ENCODE measurements at regions not wholly inside any gene's neighbourhood (a gene's known extent, or its start where the extent isn't known, plus 50 kb on each side); places are given as distances from the start of the nearest gene placed in this dataset.
"Not testable (repeated sequence)": the region's sequence is repeated elsewhere in the genome, so short reads cannot be mapped to it uniquely, and the experiment has no call there.

GRCh38 chr4:18664171-18664570, 642.6 kb upstream of the LCORL start:
- no peak for DNase-seq (ENCODE audit: low read depth)

GRCh38 chr4:18645351-18645750, 623.8 kb upstream of the LCORL start:
- DNase-seq (ENCODE audit: low read depth) = no peak

GRCh38 chr4:18641334-18641733, 619.8 kb upstream of the LCORL start:
- DNase-seq (ENCODE audit: low read depth) = no peak

- DNase-seq (ENCODE audit: low read depth) = no peak
Observed at GRCh38 chr4:18638031-18638430, 616.5 kb upstream of the LCORL start.

- no peak for DNase-seq (ENCODE audit: low read depth)
Observed at GRCh38 chr4:18636001-18636585, 614.5 kb upstream of the LCORL start.

- DNase-seq (ENCODE audit: low read depth) = no peak
Observed at GRCh38 chr4:18635531-18635930, 614.0 kb upstream of the LCORL start.

- no peak for DNase-seq (ENCODE audit: low read depth)
Observed at GRCh38 chr4:18631586-18631985, 610.0 kb upstream of the LCORL start.

GRCh38 chr4:18630218-18631110, 608.9 kb upstream of the LCORL start:
- DNase-seq (ENCODE audit: low read depth) = no peak

- no peak for DNase-seq (ENCODE audit: low read depth)
Observed at GRCh38 chr4:18627447-18628005, 606.0 kb upstream of the LCORL start.

- no peak for DNase-seq (ENCODE audit: low read depth)
Observed at GRCh38 chr4:18626996-18627395, 605.4 kb upstream of the LCORL start.

GRCh38 chr4:18626366-18626765, 604.8 kb upstream of the LCORL start:
- no peak for DNase-seq (ENCODE audit: low read depth)

GRCh38 chr4:18621186-18621585, 599.6 kb upstream of the LCORL start:
- DNase-seq (ENCODE audit: low read depth) = no peak

- no peak for DNase-seq (ENCODE audit: low read depth)
Observed at GRCh38 chr4:18616720-18617119, 595.2 kb upstream of the LCORL start.

- DNase-seq (ENCODE audit: low read depth) = no peak
Observed at GRCh38 chr4:18611026-18611425, 589.5 kb upstream of the LCORL start.

- no peak for DNase-seq (ENCODE audit: low read depth)
Observed at GRCh38 chr4:18608908-18609533, 587.5 kb upstream of the LCORL start.

GRCh38 chr4:18602610-18603009, 581.1 kb upstream of the LCORL start:
- not testable (repeated sequence) for DNase-seq (ENCODE audit: low read depth)

- DNase-seq (ENCODE audit: low read depth) = peak; percentile 14
Observed at GRCh38 chr4:18593297-18594002, 571.9 kb upstream of the LCORL start.

GRCh38 chr4:18582841-18583240, 561.3 kb upstream of the LCORL start:
- no peak for DNase-seq (ENCODE audit: low read depth)

GRCh38 chr4:18578307-18578706, 556.8 kb upstream of the LCORL start:
- no peak for DNase-seq (ENCODE audit: low read depth)

- no peak for DNase-seq (ENCODE audit: low read depth)
Observed at GRCh38 chr4:18572481-18572880, 550.9 kb upstream of the LCORL start.

- DNase-seq (ENCODE audit: low read depth) = no peak
Observed at GRCh38 chr4:18571301-18571761, 549.8 kb upstream of the LCORL start.

- DNase-seq (ENCODE audit: low read depth) = no peak
Observed at GRCh38 chr4:18570370-18570769, 548.8 kb upstream of the LCORL start.
